ENCODE measurements at regions not wholly inside any gene's neighbourhood (a gene's known extent, or its start where the extent isn't known, plus 50 kb on each side); places are given as distances from the start of the nearest gene placed in this dataset.
A peak's percentile ranks its signal among the peaks of the same experiment; 100 is the strongest.

DNA sequence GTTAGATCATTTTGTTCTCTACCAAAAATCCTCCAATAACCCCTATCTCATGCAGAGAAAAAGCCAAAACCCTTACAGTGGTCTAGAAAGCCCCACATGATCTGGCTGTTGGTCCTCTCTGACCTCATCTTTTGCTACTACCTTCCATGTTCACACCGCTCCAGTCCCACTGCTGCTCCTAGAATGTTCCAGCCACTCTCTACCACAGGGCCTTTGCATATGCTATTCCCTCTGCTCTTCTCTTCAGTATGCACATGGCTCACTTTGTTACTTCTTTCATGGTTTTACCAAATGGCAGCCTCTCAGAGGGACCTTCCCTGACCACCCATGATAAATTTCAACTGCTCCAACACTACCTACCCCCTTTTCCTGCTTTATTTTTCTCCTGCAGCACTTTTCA lies 193.5 kb upstream of the CCDC150 start:
- intact Hi-C loops (cut with DNase I): no loop called here
- H3K4me3 ChIP-seq: no peak overlapping the region
- H3K36me3 ChIP-seq: no peaks in the 10 kb centered on the region
- H3K4me1 ChIP-seq (replicated peaks): no peaks in the 10 kb centered on the region
- 97% methylated on average over 1 of the region's 1 CpG for WGBS
- TF ChIP-seq, protein P1, sequence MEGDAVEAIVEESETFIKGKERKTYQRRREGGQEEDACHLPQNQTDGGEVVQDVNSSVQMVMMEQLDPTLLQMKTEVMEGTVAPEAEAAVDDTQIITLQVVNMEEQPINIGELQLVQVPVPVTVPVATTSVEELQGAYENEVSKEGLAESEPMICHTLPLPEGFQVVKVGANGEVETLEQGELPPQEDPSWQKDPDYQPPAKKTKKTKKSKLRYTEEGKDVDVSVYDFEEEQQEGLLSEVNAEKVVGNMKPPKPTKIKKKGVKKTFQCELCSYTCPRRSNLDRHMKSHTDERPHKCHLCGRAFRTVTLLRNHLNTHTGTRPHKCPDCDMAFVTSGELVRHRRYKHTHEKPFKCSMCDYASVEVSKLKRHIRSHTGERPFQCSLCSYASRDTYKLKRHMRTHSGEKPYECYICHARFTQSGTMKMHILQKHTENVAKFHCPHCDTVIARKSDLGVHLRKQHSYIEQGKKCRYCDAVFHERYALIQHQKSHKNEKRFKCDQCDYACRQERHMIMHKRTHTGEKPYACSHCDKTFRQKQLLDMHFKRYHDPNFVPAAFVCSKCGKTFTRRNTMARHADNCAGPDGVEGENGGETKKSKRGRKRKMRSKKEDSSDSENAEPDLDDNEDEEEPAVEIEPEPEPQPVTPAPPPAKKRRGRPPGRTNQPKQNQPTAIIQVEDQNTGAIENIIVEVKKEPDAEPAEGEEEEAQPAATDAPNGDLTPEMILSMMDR (IDR thresholded peaks at IDR 0.05): no peak
- TF ChIP-seq POLR2A (IDR thresholded peaks at IDR 0.05) (no peak), POLR2AphosphoS5 (IDR thresholded peaks at IDR 0.05) (no peak)
- H3K27me3 ChIP-seq (replicated peaks; ENCODE audit: insufficient read depth): no peaks in the 10 kb centered on the region
- DNase-seq (ENCODE audit: low spot score): no peak
- no peaks in the 10 kb centered on the region for H3K9me3 ChIP-seq
- no peak overlapping the region for H3K27ac ChIP-seq

DNA sequence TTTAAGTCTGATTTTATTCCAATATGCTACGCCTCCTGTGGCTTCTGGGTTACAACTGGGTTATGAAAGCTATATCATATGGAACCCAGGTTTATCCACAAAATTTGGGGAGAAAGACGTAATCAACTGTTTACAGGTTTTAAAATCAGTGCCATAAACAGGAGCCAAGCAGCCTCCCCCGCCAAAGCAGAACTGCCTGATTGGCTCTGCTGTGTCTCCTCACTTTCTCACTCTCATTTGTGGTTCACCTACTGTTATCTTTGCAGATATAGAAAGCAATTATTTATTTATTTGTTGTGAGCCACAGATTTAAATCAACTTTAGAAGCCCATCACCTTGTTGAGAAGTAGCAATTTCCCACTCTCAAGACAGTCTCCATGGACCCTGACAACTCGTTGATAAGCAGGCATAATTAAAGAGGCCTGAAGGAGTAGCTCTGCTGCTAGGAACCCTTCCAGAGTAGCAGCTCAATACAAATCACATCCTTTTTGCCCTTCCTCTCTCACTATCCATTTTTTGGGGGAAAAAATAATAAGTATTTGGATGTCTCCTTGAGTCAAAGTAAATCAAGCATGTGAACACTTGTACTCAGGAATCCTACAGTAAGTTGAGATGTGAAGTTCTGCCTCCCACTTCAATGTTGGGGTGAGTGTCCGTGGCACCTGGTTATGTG lies 191.0 kb upstream of the CCDC150 start:
- Histone ChIP-seq H3K36me3 (no peaks in the 10 kb centered on the region), H3K27ac (no peak overlapping the region), H3K9me3 (no peaks in the 10 kb centered on the region), H3K27me3 (replicated peaks; ENCODE audit: insufficient read depth) (no peaks in the 10 kb centered on the region), H3K4me3 (no peak overlapping the region), H3K4me1 (replicated peaks) (no peaks in the 10 kb centered on the region)
- intact Hi-C loops (cut with DNase I): no loop called here
- WGBS: 82% methylated on average over 5 of the region's 5 CpGs
- TF ChIP-seq POLR2A (IDR thresholded peaks at IDR 0.05) (no peak), POLR2AphosphoS5 (IDR thresholded peaks at IDR 0.05) (no peak)
- TF ChIP-seq, protein P1 (IDR thresholded peaks at IDR 0.05): no peak
- no peak for DNase-seq (ENCODE audit: low spot score)

DNA sequence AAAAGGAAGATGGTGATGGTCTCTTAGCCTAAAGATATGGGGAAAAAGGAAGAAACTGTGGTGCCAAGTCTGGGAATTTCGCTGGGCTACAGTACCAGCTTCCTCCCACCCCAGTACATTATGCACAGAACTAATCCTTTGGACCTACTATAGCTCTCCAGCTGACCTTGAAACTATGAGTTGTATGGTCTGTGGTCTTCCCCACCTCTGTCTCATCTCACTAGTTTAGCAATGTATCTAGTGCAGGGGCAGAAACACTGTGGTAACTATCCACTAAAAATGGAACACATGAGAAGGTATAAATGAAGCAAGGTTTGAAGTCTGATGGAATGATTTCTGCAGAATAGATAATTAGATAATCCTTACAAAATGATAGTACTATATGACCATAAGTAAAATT lies 190.4 kb upstream of the CCDC150 start:
- no peak for TF ChIP-seq POLR2AphosphoS5 (IDR thresholded peaks at IDR 0.05)
- DNase-seq (ENCODE audit: low spot score): no peak
- intact Hi-C loops (cut with DNase I): no loop called here
- WGBS: 93% methylated on average over 1 of the region's 1 CpG
- no peak overlapping the region for H3K4me3 ChIP-seq
- H3K4me1 ChIP-seq (replicated peaks): no peaks in the 10 kb centered on the region
- no peaks in the 10 kb centered on the region for H3K36me3 ChIP-seq
- H3K27me3 ChIP-seq (replicated peaks; ENCODE audit: insufficient read depth): no peaks in the 10 kb centered on the region
- H3K9me3 ChIP-seq: no peaks in the 10 kb centered on the region
- H3K27ac ChIP-seq: no peak overlapping the region

DNA sequence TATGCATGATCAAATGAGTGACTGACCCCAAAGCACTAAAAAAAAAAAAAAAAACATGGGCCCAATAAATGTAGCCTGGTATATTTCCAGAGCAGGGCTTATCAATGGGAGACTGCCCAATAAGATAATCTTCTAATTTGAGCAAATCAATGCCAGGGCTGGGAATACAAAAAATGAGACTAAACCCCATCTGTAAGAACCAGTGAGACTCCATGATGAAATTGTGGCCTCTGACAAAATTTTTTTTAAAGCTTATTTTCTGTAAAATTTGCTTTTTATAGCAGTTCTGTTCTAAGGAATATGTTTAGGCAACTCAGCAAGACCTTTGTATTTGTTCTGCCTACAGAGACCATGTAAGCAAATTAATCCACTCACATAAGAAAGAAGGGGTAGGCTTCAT lies 186.8 kb upstream of the CCDC150 start:
- Histone ChIP-seq H3K9me3 (no peaks in the 10 kb centered on the region), H3K27me3 (replicated peaks; ENCODE audit: insufficient read depth) (no peaks in the 10 kb centered on the region), H3K36me3 (no peaks in the 10 kb centered on the region), H3K27ac (no peak overlapping the region), H3K4me3 (no peak overlapping the region), H3K4me1 (replicated peaks) (no peaks in the 10 kb centered on the region)
- no peak for DNase-seq (ENCODE audit: low spot score)
- TF ChIP-seq POLR2AphosphoS5 (IDR thresholded peaks at IDR 0.05) (no peak), POLR2A (IDR thresholded peaks at IDR 0.05) (no peak)
- TF ChIP-seq, protein P1 (IDR thresholded peaks at IDR 0.05): no peak
- intact Hi-C loops (cut with DNase I): loop anchor here (10.0 kb wide), 1 partner anchor 158 kb away; no protein-coding TSS in a partner anchor

DNA sequence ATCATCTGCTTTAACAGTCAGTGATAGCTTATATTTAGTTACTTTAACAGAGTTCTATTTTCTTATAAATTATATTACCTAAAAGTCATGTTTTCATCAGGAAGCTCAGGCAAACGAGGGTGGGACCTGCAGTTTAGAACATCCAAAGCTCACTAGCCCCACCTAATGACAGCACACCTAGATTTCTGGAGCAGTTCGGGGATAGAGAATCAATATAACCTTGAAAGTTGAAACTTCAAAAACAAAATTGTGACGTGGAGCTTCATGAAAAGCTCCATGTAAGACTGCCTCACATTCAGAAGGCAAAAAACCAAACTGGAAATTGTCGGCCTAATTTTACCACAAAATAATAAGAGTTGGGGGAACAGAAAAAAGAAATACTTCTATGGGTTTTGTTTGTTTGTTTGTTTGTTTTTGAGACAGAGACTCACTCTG lies 185.9 kb upstream of the CCDC150 start:
- H3K36me3 ChIP-seq: no peaks in the 10 kb centered on the region
- WGBS: 14% methylated on average over 4 of the region's 4 CpGs
- H3K9me3 ChIP-seq: no peaks in the 10 kb centered on the region
- no peak overlapping the region for H3K4me3 ChIP-seq
- intact Hi-C loops (cut with DNase I): loop anchor here (10.0 kb wide), 1 partner anchor 159 kb away; no protein-coding TSS in a partner anchor
- peak; percentile 8 for DNase-seq (ENCODE audit: low spot score)
- no peak overlapping the region for H3K27ac ChIP-seq
- no peaks in the 10 kb centered on the region for H3K4me1 ChIP-seq (replicated peaks)
- TF ChIP-seq POLR2AphosphoS5 (IDR thresholded peaks at IDR 0.05) (no peak), POLR2A (IDR thresholded peaks at IDR 0.05) (no peak)
- TF ChIP-seq, protein P1 (IDR thresholded peaks at IDR 0.05): peak in 3 of 4 experiments; percentile 13 to 29 (median 18)
- no peaks in the 10 kb centered on the region for H3K27me3 ChIP-seq (replicated peaks; ENCODE audit: insufficient read depth)
